ENCODE measurements at regions not wholly inside any gene's neighbourhood (a gene's known extent, or its start where the extent isn't known, plus 50 kb on each side); places are given as distances from the start of the nearest gene placed in this dataset.

GRCh38 chr16:79303959-79304387 is 296.6 kb downstream of the MAF start:
- no peak overlapping the region for H3K27ac ChIP-seq
- TF ChIP-seq POLR2A (IDR thresholded peaks at IDR 0.05): no peak
- TF ChIP-seq, protein P1, sequence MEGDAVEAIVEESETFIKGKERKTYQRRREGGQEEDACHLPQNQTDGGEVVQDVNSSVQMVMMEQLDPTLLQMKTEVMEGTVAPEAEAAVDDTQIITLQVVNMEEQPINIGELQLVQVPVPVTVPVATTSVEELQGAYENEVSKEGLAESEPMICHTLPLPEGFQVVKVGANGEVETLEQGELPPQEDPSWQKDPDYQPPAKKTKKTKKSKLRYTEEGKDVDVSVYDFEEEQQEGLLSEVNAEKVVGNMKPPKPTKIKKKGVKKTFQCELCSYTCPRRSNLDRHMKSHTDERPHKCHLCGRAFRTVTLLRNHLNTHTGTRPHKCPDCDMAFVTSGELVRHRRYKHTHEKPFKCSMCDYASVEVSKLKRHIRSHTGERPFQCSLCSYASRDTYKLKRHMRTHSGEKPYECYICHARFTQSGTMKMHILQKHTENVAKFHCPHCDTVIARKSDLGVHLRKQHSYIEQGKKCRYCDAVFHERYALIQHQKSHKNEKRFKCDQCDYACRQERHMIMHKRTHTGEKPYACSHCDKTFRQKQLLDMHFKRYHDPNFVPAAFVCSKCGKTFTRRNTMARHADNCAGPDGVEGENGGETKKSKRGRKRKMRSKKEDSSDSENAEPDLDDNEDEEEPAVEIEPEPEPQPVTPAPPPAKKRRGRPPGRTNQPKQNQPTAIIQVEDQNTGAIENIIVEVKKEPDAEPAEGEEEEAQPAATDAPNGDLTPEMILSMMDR (IDR thresholded peaks at IDR 0.05): no peak
- peaks cover 0 to 17% (median 0%) of the 10 kb centered on the region in 3 donors for H3K4me1 ChIP-seq
- no peaks in the 10 kb centered on the region for H3K36me3 ChIP-seq
- 52 to 77% methylated on average over 8 of the region's 8 CpGs for WGBS, 2 donors
- no peak for DNase-seq
- intact Hi-C loops (cut with DNase I): no loop called here
- no peak overlapping the region for H3K4me3 ChIP-seq
- peaks cover 0 to 19% (median 0%) of the 10 kb centered on the region in 4 donors for H3K27me3 ChIP-seq
- H3K9me3 ChIP-seq: no peaks in the 10 kb centered on the region

DNA sequence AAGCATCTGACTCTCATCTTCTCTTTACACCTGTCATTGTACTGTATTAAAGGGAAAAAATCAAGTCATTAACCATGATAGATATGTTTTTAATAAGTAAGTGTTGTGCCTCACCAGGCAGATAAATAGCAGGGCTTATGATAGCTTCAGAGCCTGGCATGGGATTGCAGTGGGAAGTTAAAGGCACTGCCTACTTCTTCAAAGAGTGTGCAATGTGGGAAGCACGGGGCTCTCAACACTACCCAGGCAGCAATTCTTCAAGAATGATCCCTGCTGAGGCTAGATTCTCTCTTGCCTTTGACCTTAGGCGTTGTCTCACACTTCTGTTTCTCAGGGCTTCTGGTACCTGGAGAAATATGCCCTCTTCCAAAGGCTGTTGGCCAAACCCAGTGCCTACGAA is 297.3 kb downstream of the MAF start:
- no peak for DNase-seq
- no peak for TF ChIP-seq POLR2A (IDR thresholded peaks at IDR 0.05)
- WGBS, 2 donors: 80 to 82% methylated on average over 3 of the region's 3 CpGs
- Histone ChIP-seq H3K27me3 (peaks cover 0 to 19% (median 0%) of the 10 kb centered on the region in 4 donors), H3K36me3 (no peaks in the 10 kb centered on the region), H3K9me3 (no peaks in the 10 kb centered on the region), H3K27ac (no peak overlapping the region), H3K4me1 (peaks cover 0 to 17% (median 0%) of the 10 kb centered on the region in 3 donors), H3K4me3 (no peak overlapping the region)
- intact Hi-C loops (cut with DNase I): no loop called here

- Histone ChIP-seq H3K27ac (no peak overlapping the region), H3K27me3 (peaks cover 0 to 19% (median 0%) of the 10 kb centered on the region in 4 donors), H3K4me3 (no peak overlapping the region), H3K4me1 (peaks cover 0 to 17% (median 0%) of the 10 kb centered on the region in 3 donors), H3K9me3 (no peaks in the 10 kb centered on the region), H3K36me3 (no peaks in the 10 kb centered on the region)
- 87 to 88% methylated on average over 7 of the region's 7 CpGs for WGBS, 2 donors
- DNase-seq: no peak
- TF ChIP-seq POLR2A (IDR thresholded peaks at IDR 0.05): no peak
- TF ChIP-seq, protein P1 (IDR thresholded peaks at IDR 0.05): no peak
- intact Hi-C loops (cut with DNase I): no loop called here
These were observed 297.8 kb downstream of the MAF start for GRCh38 chr16:79302731-79303130.

DNA sequence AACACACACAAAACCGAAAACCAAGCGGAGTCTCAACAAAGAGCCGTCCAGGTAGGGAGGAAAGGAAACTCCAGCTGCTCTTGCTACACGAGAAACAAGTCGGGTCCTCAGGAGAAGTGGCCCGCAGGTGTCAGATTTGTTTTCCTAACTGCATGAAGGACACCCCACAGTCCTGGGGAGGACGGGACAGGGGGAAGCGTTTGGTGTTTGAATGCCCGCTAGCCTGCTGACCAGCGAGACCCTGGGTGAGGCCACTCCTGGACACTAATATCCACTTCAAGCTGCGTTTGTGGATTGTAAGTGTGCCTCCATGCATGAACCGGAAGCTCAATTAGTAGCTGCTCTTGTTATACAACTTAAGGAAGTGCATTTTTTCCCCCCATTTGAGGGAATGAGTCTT is 299.5 kb downstream of the MAF start:
- peaks cover 0 to 26% (median 0%) of the 10 kb centered on the region in 3 donors for H3K4me1 ChIP-seq
- H3K4me3 ChIP-seq: no peak overlapping the region
- no peaks in the 10 kb centered on the region for H3K9me3 ChIP-seq
- TF ChIP-seq, protein P1 (IDR thresholded peaks at IDR 0.05): no peak
- H3K27ac ChIP-seq: no peak overlapping the region
- H3K36me3 ChIP-seq: no peaks in the 10 kb centered on the region
- H3K27me3 ChIP-seq: peaks cover 0 to 19% (median 0%) of the 10 kb centered on the region in 4 donors
- no peak for DNase-seq
- intact Hi-C loops (cut with DNase I): no loop called here
- WGBS, 2 donors: 81 to 94% methylated on average over 9 to 12 of the region's 12 CpGs

GRCh38 chr16:79298894-79299799 is 301.4 kb downstream of the MAF start:
- no peak overlapping the region for H3K27ac ChIP-seq
- TF ChIP-seq POLR2A (IDR thresholded peaks at IDR 0.05): no peak
- TF ChIP-seq, protein P1 (IDR thresholded peaks at IDR 0.05): no peak
- 81 to 83% methylated on average over 15 to 16 of the region's 16 CpGs for WGBS, 2 donors
- intact Hi-C loops (cut with DNase I): no loop called here
- peaks cover 0 to 19% (median 0%) of the 10 kb centered on the region in 4 donors for H3K27me3 ChIP-seq
- no peak overlapping the region for H3K4me3 ChIP-seq
- H3K36me3 ChIP-seq: no peaks in the 10 kb centered on the region
- no peaks in the 10 kb centered on the region for H3K9me3 ChIP-seq
- H3K4me1 ChIP-seq: peaks cover 0 to 42% (median 3%) of the 10 kb centered on the region in 3 donors
- DNase-seq: no peak

All from esophagus squamous epithelium (tissue), 5 donors.